H4 (cell line): ENCODE measurements at regions not wholly inside any gene's neighbourhood (a gene's known extent, or its start where the extent isn't known, plus 50 kb on each side); places are given as distances from the start of the nearest gene placed in this dataset.

Experiments used
- DNase-seq: peaks from one replicate; pipeline ENCODE4 v3.0.0-alpha.2; 2015; ENCODE audit warnings: low spot score

GRCh38 chr6:139586273-139586672 lies 211.8 kb upstream of the CITED2 start:
- no peak for DNase-seq

GRCh38 chr6:139584599-139584998 lies 210.2 kb upstream of the CITED2 start:
- DNase-seq = no peak

- no peak for DNase-seq
Observed at GRCh38 chr6:139583420-139583819, 209.0 kb upstream of the CITED2 start.

DNA sequence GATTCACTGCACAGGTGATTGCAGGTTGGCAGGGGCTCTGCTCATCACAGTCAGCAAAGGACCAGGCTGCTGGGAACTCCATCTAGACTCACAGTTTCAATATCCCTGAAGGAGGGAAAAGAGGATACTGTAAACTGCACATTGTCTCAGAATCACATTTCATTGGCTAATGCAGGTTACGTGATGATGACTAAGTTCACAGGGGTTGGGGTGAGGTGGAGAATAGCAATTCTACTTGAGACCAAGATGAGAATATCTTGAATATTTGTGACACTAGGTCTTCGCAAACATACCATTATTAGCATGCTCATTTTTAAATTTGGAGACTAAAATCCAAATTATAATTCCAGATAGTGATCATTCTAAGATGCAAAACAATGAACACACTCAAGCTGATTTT lies 208.5 kb upstream of the CITED2 start:
- DNase-seq = no peak

GRCh38 chr6:139581485-139581865 lies 207.0 kb upstream of the CITED2 start:
- DNase-seq = no peak

GRCh38 chr6:139580592-139581484 lies 206.4 kb upstream of the CITED2 start:
- DNase-seq = no peak

DNA sequence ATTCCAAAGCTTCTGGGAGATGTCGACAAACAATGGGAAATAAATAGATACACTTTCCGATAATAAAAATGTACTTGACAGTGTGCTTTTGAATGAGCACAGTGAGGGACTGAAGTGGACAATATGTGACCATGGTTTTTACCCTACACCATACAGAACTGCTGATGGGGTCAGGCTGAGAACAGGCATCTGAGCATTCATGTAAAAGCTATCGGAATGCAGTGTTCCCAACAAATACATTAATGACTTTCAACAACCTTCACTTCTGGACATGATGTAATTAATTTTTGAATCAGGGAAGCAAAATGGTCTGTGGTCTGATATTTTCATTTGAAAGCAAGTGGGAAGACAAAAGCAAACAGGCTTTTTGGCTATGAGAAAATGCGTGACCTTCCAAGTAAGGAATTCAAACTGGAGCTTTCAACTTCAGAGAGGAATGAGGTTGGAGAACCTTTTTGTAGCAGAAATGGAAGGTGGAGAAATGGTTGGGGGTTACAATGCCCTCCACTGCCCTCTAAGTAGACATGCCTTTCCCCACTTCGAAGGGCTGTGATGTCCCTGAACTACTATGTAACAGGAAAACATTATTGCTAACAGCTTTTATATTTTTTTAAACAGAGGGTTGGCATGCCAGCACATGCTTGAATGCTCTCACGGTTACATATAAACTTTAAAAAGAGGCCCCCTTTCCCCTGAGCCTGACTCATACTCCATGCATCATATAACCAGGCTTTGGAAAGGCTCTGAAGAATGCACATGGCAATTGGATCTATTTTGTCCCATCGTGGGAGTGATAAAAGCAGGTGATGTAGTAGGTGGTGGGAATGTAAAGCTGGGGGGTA lies 203.5 kb upstream of the CITED2 start:
- DNase-seq = peak; percentile 19

GRCh38 chr6:139577124-139577762 lies 202.8 kb upstream of the CITED2 start:
- no peak for DNase-seq

DNA sequence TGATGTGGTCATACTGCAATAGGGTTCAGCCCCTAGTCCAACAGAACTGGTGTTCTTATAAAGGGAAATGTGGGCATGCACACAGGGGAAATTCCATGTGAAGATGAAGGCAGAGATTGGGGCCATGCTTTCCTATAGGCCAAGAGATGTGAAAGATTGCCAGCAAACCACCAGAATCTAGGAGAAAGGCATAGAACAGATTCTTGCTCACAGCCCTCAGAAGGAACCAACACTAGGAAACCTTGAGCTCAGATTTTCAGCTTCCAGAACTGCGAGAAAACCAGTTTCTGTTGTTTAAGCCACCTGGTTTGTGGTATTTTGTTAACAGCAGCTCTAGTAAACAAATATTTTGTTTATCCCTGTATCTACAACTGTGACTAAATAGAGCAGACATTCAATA lies 197.6 kb upstream of the CITED2 start:
- DNase-seq = no peak

GRCh38 chr6:139570166-139570565 lies 195.7 kb upstream of the CITED2 start:
- no peak for DNase-seq

DNA sequence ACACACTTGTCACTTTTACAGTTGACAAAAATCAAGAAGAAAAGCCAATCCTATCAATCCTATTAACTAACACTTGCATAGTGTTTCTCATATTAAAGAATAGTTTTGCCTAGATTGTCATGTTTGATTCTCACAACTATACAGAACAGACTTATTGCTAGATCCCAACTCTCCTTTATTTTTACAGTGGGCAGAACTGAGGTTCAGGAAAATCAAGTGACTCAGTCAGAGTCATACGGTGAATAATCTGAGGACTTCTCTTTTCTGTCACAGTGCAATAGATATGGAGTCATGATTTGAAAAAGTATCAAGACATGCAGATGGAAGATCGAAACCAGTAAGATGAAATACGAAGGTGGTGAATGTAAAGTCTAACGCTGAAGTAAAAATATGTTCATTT lies 195.1 kb upstream of the CITED2 start:
- DNase-seq = no peak

DNA sequence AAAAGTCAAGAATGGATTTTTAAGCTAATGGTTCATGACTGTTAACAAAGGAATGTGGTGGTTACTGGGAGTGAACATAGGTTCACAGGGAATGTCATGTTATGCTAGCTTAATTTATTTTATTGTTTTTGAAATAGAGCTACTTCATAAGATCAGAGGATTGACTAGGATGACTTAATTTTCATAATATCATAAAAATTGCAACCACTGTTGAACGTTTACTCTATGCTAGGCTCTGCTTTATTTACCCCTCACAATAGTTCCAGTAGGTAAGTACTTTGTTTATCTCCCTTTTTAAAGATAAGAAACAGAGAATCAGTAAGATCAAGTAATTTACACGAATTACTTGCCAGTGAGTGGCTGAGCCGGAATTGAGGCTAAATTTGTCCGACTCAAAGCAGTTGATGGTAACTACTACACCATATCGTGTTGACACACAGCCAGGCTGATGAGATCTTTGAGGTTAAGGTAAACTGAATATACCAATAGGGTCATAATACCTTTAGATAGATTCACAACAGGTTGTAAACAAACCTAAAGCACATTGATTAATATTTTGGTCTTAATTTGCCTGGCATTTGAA lies 194.6 kb upstream of the CITED2 start:
- DNase-seq = peak; percentile 48

DNA sequence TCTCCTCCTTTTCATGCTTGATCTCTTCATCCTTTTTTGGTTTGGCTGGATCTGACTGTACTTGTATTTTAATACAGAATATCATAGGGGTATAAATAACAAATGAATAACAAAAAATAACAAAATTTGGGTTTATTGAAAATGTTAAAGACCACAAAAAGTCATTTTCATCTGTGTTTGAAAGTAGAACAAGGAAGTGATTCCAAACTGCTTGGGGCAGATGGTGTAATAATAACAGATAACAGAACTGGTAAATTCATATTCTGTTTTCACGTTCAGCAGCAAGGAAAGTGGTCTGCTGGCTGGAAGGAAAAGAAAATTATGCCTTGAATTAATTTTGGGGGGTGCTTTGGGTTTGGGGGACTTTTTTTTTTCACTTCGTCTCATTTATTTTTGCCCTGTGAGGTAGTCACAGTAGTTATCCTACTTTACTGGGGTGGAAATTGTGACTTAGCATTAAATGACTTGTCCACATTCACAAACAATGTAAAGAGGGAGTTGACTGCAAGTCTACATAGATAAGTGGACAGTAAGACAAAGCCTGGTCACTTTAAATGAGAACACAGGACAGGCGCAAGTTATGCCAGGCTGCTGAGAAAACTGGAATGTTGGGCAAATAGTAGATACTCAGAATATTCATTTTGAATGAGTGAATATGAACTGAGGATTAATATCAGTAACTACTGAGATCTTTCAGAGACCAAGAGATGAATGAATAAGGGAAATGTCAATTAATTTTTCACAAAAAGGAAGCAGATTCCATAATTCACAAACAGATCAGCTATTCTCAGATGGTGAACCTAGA lies 193.9 kb upstream of the CITED2 start:
- DNase-seq = no peak

DNA sequence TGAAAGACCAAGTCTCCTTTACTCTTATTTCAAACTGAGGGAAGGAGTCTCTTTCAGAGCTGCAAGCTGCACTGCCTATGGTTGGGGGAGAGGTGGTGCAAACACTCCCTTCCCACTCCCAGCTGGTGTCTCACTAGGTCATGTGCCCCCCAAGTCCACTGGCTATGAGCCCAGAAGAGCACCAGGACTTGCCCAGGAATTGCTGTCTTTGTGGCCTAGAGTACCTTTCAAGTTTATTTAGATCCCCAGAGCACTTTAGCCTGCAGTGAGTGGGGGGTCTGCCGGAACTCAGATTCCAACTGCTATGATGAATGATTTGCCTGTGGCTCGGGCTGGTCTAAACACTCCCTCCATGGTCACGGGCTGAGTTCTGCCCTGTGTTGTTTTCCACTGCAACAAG lies 192.6 kb upstream of the CITED2 start:
- DNase-seq = peak; percentile 14

- DNase-seq = no peak
Observed at GRCh38 chr6:139565591-139565990, 191.1 kb upstream of the CITED2 start.

- no peak for DNase-seq
Observed at GRCh38 chr6:139557547-139557946, 183.1 kb upstream of the CITED2 start.

DNA sequence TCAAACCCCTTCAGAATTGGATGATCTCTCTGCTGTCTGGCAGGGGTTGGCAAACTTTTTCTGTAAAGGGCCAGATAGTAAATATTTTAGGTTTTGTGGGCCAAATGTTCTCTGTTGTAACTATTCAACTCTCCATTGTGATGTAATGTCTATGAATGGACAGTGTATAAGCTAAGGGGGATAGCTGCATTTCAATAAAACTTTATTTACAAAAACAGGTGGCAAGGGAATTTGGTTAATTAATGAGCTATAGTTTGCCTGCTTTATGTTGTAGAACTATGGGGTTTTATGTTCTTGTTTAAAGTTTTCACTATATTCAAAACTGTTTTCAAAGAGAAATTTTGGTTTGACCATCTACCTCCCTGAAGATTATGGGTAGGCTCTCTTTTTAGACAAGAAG lies 182.1 kb upstream of the CITED2 start:
- DNase-seq = no peak

DNA sequence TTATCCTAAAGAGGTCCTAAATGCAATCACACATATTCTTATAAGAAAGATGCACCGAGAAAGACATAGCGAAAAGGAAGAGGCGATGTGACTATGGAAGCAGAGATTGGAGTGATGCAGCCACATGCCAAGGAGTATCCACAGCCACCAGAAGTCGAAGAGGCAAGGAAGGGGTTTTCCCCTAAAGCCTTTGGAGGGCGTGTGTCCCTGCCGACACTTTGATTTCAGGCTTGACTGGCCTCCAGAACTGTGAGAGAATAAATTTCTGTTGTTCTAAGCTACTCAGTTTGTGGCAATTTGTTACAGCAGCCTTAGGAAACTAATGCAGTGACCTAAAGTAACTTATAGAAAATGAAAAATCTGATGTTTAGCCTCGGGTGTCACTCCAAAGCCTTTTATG lies 179.5 kb upstream of the CITED2 start:
- DNase-seq = no peak

DNA sequence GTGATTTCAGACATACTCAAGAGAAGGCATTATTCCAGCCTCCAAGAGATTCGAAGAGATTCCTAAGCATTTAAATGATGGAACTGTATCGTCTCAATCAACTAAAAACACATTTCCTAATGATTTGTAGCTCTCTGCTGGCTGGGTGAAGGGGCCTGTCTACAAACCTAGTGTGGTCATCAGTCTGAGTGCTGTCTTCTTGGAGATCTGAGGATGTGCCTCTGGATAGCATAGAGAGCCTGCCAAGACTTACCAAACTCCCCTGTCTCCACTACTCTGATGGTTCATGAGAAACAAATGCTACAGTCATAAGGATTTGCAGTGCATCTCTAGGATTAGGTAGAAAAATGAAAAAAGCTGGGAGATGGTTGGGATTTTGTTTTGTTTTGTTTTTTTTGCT lies 176.9 kb upstream of the CITED2 start:
- DNase-seq = no peak

GRCh38 chr6:139550361-139550760 lies 175.9 kb upstream of the CITED2 start:
- no peak for DNase-seq

GRCh38 chr6:139549561-139550070 lies 175.2 kb upstream of the CITED2 start:
- no peak for DNase-seq
